ENCODE measurements at regions not wholly inside any gene's neighbourhood (a gene's known extent, or its start where the extent isn't known, plus 50 kb on each side); places are given as distances from the start of the nearest gene placed in this dataset.
"Not testable (repeated sequence)": the region's sequence is repeated elsewhere in the genome, so short reads cannot be mapped to it uniquely, and the experiment has no call there.

- DNase-seq (ENCODE audit: low read depth): peak; percentile 40
Measured at GRCh38 chr13:65808061-65808460, 1422.1 kb downstream of the PCDH9 start.

DNA sequence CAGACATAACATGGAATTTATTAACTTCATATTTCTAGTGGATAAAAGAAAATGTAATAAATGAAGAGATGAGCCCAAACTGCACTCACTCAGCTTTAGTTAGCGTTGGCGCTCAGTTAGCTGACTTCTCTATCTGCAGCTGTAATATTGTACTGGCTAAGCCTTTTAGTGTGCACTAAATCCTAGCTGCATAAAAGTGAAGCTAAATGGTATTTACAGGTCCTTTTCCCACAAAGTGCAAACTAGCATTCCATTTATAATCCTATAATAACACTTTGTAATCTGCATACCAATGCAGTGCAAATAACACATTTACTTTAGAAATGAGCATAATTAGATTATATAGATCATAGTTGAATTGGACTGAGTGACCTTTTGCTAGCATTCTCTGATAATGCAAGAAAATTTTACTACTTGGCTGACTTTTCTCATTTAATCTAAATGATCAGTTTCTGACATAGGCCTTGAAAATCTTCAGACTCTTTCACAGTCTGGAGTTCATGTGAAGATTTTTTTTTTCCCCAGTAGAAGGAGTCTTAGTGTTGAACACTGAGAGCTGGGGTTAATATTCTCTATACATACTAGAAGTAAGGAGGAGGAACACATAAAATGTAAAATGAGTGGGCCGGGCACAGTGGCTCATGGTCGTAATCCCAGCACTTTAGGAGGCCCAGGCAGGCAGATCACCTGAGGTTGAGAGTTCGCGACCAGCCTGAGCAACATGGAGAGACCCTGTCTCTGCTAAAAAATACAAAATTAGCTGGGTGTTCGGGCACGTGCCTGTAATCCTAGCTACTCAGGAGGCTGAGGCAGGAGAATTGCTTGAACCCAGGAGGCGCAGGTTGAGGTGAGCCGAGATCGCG lies 1426.4 kb downstream of the PCDH9 start:
- DNase-seq (ENCODE audit: low read depth): no peak

- peak; percentile 27 for DNase-seq (ENCODE audit: low read depth)
Measured at GRCh38 chr13:65789815-65790214, 1440.3 kb downstream of the PCDH9 start.

- peak; percentile 81 for DNase-seq (ENCODE audit: low read depth)
Measured at GRCh38 chr13:65787082-65787481, 1443.1 kb downstream of the PCDH9 start.

DNA sequence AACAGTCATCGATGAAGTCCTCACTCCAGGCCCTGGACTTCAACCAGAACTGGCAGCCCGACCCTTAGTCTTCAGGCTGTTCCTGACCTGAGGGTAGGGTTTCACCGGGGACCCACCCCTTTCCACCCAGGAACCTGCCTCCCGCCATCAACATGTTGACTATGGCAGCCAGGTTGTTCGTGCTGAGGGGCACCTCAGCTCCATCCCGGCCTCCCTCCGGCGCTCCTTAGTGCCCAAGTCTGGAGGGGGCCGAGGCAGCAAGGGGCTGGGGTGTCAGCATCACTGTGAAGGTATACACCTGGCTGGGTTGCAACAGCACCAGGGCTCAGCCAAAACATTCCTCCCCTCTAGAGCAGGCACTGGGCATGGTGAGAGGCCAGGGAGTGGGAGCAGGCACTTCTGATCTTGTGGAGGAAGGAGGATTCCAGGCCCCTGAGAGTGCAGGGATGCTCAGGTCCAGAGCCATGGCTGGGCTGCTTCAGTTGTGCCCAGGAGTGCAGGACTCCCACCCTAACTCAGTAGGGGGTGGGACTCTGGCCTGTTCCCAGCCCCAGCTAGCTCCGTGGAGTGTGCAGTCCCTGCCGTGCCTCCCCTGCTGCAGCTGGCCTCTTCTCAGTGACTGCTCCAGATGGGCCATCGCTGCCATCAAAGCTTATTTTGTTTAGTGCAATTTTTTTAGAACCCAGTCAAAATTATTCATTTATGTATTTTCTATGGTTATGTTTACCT lies 1445.9 kb downstream of the PCDH9 start:
- DNase-seq (ENCODE audit: low read depth): no peak

- no peak for DNase-seq (ENCODE audit: low read depth)
Measured at GRCh38 chr13:65783383-65783782, 1446.8 kb downstream of the PCDH9 start.

DNA sequence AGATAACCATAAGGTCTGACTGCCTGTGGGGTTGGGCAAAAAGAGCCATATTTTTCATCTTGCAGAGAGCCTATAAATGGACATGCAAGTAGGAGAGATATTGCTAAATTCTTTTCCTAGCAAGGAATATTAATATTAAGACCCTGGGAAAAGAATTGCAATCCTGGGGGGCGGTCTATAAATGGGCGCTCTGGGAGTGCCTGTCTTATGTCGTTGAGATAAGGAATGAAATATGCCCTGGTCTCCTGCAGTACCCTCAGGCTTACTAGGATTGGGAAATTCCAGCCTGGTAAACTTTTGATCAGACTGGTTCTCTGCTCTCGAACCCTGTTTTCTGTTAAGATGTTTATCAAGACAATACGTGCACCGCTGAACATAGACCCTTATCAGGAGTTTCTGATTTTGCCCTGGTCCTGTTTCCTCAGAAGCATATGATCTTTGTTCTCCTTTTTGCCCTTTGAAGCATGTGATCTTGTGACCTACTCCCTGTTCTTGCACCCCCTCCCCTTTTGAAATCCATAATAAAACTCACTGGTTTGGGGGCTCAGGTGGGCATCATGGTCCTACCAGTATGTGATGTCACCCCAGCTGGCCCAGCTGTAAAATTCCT lies 1458.3 kb downstream of the PCDH9 start:
- DNase-seq (ENCODE audit: low read depth): not testable (repeated sequence)

- DNase-seq (ENCODE audit: low read depth): no peak
Measured at GRCh38 chr13:65768545-65768944, 1461.6 kb downstream of the PCDH9 start.

GRCh38 chr13:65763811-65764210 lies 1466.3 kb downstream of the PCDH9 start:
- DNase-seq (ENCODE audit: low read depth): no peak

DNA sequence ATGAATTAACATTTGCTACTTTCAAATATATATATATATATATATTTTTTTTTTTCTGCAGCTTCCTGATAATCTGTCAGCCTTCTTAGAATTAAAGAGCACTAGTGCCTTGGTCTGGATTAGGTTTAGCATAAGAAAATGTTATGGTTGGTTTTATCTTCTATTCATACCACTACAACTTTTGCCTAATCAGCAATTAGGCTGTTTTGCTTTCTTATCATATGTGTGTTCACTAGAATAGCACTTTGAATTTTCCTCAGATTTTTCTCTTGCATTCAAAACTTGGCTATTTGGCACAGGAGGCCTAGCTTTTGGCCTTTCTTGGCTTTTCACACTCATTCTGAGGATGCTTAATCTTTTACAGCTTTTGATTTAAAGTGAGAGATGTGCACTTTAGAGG lies 1468.1 kb downstream of the PCDH9 start:
- no peak for DNase-seq (ENCODE audit: low read depth)

DNA sequence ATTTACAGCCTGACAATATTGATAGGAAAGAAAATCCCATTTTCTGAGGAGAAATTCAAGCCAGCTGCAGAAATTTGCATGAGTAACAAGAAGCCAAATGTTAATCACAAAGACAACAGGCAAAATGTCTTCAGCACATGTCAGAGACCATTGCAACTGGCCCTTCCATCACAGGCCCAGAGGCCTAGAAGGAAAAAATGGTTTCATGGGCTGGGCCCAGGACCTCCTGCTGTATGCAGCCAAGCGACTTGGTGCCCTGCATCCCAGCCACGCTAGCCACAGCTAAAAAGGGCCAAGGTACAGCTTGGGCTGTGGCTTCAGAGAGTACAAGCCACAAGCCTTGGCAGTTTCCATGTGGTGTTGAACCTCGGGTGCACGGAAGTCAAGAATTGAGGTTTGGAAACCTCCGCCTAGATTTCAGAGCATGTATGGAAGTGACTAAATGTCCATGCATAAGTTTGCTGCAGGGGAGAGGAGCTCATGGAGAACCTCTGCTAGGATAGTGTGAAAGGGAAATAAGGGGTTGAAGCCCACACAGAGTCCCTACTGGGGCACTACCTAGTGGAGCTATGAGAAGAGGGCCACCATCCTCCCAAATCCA lies 1474.0 kb downstream of the PCDH9 start:
- no peak for DNase-seq (ENCODE audit: low read depth)

DNA sequence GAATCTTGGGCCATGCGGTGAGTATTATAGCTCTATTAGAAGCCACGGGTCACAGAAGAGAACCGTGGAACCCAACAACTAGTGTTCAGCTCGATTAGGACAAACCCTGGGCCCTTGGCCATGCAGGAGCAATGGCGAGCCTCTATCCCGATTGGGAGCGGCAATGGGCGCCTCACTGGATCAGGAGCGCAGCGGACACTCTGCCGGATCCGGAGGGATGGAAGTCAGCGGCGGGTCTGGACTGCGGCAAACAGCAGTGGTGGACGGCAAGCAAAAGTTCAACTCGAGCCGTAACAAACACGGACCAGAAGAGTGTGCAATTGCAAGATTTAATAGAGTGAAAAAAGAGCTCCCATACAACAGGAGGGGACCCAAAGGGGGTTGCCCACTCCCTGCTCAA lies 1481.9 kb downstream of the PCDH9 start:
- no peak for DNase-seq (ENCODE audit: low read depth)

DNA sequence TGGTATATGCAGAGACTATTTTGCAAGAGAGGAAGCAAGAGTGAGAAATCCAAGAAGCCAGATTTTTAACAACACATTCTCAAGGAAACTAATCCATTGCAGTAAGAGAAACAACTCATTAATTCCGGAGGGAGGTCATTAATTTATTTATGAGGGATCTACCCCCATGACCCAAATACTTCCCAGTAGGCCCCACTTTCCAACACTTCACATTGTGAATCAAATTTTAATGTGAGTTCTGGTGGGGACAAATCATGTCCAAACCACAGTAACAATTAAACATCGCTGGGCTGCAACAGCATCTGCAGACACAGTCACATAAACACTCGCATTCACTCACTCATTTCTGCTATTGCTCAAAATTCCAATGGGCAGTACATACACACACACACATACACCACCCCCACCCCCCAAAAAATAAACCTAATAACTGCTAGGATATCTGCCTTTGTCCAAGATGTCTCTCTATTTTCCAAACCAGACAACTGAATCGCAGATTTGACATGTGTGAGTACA lies 1483.7 kb downstream of the PCDH9 start:
- DNase-seq (ENCODE audit: low read depth): no peak

- DNase-seq (ENCODE audit: low read depth): peak; percentile 3
Measured at GRCh38 chr13:65744836-65745235, 1485.3 kb downstream of the PCDH9 start.

- no peak for DNase-seq (ENCODE audit: low read depth)
Measured at GRCh38 chr13:65733110-65733509, 1497.0 kb downstream of the PCDH9 start.

- no peak for DNase-seq (ENCODE audit: low read depth)
Measured at GRCh38 chr13:65727070-65727469, 1503.1 kb downstream of the PCDH9 start.

- DNase-seq (ENCODE audit: low read depth): peak; percentile 0
Measured at GRCh38 chr13:65725006-65725405, 1505.1 kb downstream of the PCDH9 start.

- peak; percentile 1 for DNase-seq (ENCODE audit: low read depth)
Measured at GRCh38 chr13:65724226-65724625, 1505.9 kb downstream of the PCDH9 start.

GRCh38 chr13:65722506-65722905 lies 1507.6 kb downstream of the PCDH9 start:
- no peak for DNase-seq (ENCODE audit: low read depth)

DNA sequence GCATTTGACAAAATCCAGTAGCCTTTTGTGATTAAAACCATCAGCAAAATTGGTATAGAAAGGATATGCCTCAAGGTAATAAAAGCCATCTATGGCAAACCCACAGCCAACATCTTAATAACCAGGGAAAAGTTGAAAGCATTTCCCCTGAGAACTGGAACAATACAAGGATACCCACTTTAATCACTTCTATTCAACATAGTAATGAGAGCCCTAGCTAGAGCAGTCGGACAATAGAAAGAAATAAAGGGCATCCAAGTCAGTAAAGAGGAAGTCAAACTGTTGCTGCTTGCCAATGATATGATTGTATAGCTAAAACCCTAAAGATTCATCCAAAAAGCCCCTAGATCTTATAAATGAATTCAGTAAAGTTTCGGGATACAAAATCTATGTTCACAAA lies 1510.3 kb downstream of the PCDH9 start:
- no peak for DNase-seq (ENCODE audit: low read depth)

DNA sequence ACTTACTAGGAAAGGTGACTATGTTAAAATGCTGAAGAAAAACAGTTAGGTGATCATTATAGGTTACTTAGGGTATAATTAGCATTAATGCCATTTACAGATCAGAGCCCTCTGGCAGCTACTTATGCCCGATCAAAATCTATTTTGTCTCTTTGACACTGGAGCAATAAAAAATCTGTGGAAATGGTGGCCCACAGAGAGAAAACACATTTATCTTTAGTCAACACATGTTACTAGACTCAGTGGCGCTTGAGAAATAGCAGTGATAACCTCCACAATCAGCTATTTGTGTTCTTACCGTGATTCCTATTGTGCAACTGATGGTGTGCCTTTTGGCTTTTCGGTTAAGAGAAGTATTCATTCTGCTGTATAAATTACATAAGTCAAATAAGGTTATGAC lies 1519.6 kb downstream of the PCDH9 start:
- DNase-seq (ENCODE audit: low read depth): peak; percentile 22

GRCh38 chr13:65697843-65698242 lies 1532.3 kb downstream of the PCDH9 start:
- DNase-seq (ENCODE audit: low read depth): no peak
